AG09309 (cell line): ENCODE measurements at regions not wholly inside any gene's neighbourhood (a gene's known extent, or its start where the extent isn't known, plus 50 kb on each side); places are given as distances from the start of the nearest gene placed in this dataset.

Source experiments
- DNase-seq: peaks from one replicate; pipeline ENCODE4 v3.0.0-alpha.2; 2010; ENCODE audit warnings: low read depth
- H3K4me3 ChIP-seq: 2 replicates; pipeline ENCODE4 v1.5.1; 2011; ENCODE audit warnings: mild to moderate bottlenecking, low read depth, low read length, moderate library complexity; ENCODE audit not compliant: control insufficient read depth
- CTCF ChIP-seq: IDR thresholded peaks from 2 replicates; pipeline ENCODE4 v1.5.1; 2011; ENCODE audit warnings: mild to moderate bottlenecking, low read depth, low read length, inconsistent platforms; ENCODE audit not compliant: insufficient read depth, control insufficient read depth; ENCODE audit errors: missing control alignments

GRCh38 chr1:233547726-233548125 is 66.2 kb upstream of the KCNK1 start:
- H3K4me3 ChIP-seq, result no peak overlapping the region

GRCh38 chr1:233549404-233549803 is 64.5 kb upstream of the KCNK1 start:
- no peak overlapping the region for H3K4me3 ChIP-seq
- no peak for TF ChIP-seq CTCF
- no peak for DNase-seq

More at GRCh38 chr1:233547726-233548125, 66.2 kb upstream of the KCNK1 start:
- DNase-seq, result no peak
- TF ChIP-seq CTCF, result no peak

- TF ChIP-seq CTCF, result no peak
- no peak overlapping the region for H3K4me3 ChIP-seq
- DNase-seq, result no peak
These were observed 64.0 kb upstream of the KCNK1 start for GRCh38 chr1:233549917-233550316.

- no peak for DNase-seq
- H3K4me3 ChIP-seq, result no peak overlapping the region
- no peak for TF ChIP-seq CTCF
These were observed 59.9 kb upstream of the KCNK1 start for GRCh38 chr1:233554037-233554436.

- H3K4me3 ChIP-seq, result no peak overlapping the region
- no peak for DNase-seq
- TF ChIP-seq CTCF, result no peak
These were observed 52.0 kb upstream of the KCNK1 start for GRCh38 chr1:233561708-233562426.
